Hepatocyte (in vitro differentiated cells): ENCODE measurements at regions not wholly inside any gene's neighbourhood (a gene's known extent, or its start where the extent isn't known, plus 50 kb on each side); places are given as distances from the start of the nearest gene placed in this dataset.

Source experiments
- EZH2 ChIP-seq: fragments of 200-600 bp; sonication (generic); IDR thresholded peaks from 2 replicates; pipeline ENCODE4 v1.6.1; 2016; ENCODE audit warnings: antibody characterized with exemption, mild to moderate bottlenecking, borderline replicate concordance
- TF ChIP-seq, protein P1 (sequence below): fragments of 200-600 bp; sonication (generic); IDR thresholded peaks from 2 replicates; pipeline ENCODE4 v1.5.1; 2016; ENCODE audit warnings: antibody characterized with exemption, mild to moderate bottlenecking; ENCODE audit not compliant: poor library complexity

DNA sequence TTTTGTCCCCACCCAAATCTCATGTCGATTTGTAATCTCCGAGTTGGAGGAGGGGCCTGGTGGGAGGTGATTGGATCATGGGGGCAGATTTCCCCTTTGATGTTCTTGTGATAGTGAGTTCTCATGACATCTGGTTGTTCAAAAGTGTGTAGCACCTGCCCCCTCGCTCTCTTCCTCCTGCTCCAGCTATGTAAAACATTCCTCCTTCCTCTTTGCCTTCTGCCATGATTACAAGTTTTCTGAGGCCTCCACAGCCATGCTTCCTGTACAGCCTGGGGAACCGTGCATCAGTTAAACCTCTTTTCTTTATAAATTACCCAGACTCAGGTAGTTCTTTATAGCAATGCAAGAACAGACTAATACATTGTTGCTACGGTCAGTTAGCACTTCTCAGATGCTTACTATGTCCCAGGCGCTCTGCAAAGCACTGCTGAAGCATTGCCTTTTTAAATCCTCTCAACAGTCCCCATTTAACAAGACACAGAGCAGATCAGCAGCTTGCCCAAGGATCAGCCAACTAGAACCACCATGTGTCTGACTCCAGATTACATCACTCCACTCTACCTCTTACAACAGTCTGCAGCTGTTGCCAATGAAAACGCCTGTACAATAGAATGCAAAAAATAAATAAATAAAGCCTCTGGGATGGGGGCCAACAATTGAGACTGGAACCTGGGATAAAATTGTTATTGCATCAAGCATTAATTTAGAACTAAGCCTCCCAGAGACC is 52.4 kb upstream of the USP1 start:
- TF ChIP-seq, protein P1, sequence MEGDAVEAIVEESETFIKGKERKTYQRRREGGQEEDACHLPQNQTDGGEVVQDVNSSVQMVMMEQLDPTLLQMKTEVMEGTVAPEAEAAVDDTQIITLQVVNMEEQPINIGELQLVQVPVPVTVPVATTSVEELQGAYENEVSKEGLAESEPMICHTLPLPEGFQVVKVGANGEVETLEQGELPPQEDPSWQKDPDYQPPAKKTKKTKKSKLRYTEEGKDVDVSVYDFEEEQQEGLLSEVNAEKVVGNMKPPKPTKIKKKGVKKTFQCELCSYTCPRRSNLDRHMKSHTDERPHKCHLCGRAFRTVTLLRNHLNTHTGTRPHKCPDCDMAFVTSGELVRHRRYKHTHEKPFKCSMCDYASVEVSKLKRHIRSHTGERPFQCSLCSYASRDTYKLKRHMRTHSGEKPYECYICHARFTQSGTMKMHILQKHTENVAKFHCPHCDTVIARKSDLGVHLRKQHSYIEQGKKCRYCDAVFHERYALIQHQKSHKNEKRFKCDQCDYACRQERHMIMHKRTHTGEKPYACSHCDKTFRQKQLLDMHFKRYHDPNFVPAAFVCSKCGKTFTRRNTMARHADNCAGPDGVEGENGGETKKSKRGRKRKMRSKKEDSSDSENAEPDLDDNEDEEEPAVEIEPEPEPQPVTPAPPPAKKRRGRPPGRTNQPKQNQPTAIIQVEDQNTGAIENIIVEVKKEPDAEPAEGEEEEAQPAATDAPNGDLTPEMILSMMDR: no peak
- no peak for TF ChIP-seq EZH2
